Fibroblast of mammary gland (primary cell): ENCODE measurements at regions not wholly inside any gene's neighbourhood (a gene's known extent, or its start where the extent isn't known, plus 50 kb on each side); places are given as distances from the start of the nearest gene placed in this dataset.
"Not testable (repeated sequence)": the region's sequence is repeated elsewhere in the genome, so short reads cannot be mapped to it uniquely, and the experiment has no call there.

ENCODE experiments used
- DNase-seq: peaks from one replicate; pipeline ENCODE4 v3.0.0-alpha.2; 2010; ENCODE audit warnings: low read depth
- H3K4me3 ChIP-seq: 2 replicates; pipeline ENCODE4 v1.5.1; 2011; ENCODE audit warnings: low read depth, mild to moderate bottlenecking, low read length, moderate library complexity; ENCODE audit not compliant: control insufficient read depth
- CTCF ChIP-seq: conservative IDR thresholded peaks from 2 replicates; pipeline ENCODE4 v1.5.1; 2011; ENCODE audit warnings: low read depth, low read length, inconsistent platforms; ENCODE audit not compliant: control insufficient read depth, insufficient read depth

GRCh38 chr18:5709476-5710095 is 165.8 kb upstream of the EPB41L3 start:
- H3K4me3 ChIP-seq: no peak overlapping the region
- TF ChIP-seq CTCF: no peak
- no peak for DNase-seq

GRCh38 chr18:5707586-5707985 is 163.8 kb upstream of the EPB41L3 start:
- DNase-seq: no peak
- no peak overlapping the region for H3K4me3 ChIP-seq
- TF ChIP-seq CTCF: no peak

- no peak for DNase-seq
- no peak for TF ChIP-seq CTCF
- H3K4me3 ChIP-seq: no peak overlapping the region
Measured at GRCh38 chr18:5705393-5705792, 161.6 kb upstream of the EPB41L3 start.

GRCh38 chr18:5704847-5705246 is 161.1 kb upstream of the EPB41L3 start:
- TF ChIP-seq CTCF: no peak
- no peak overlapping the region for H3K4me3 ChIP-seq
- no peak for DNase-seq

GRCh38 chr18:5702016-5702415 is 158.2 kb upstream of the EPB41L3 start:
- not testable (repeated sequence) for DNase-seq, H3K4me3 ChIP-seq

- TF ChIP-seq CTCF: no peak
- peak; percentile 53 for DNase-seq
- no peak overlapping the region for H3K4me3 ChIP-seq
Measured at GRCh38 chr18:5693699-5694294, 150.0 kb upstream of the EPB41L3 start.

- no peak for DNase-seq
- no peak overlapping the region for H3K4me3 ChIP-seq
- TF ChIP-seq CTCF: no peak
Measured at GRCh38 chr18:5678779-5679406, 135.1 kb upstream of the EPB41L3 start.
